ENCODE measurements at regions not wholly inside any gene's neighbourhood (a gene's known extent, or its start where the extent isn't known, plus 50 kb on each side); places are given as distances from the start of the nearest gene placed in this dataset.

DNA sequence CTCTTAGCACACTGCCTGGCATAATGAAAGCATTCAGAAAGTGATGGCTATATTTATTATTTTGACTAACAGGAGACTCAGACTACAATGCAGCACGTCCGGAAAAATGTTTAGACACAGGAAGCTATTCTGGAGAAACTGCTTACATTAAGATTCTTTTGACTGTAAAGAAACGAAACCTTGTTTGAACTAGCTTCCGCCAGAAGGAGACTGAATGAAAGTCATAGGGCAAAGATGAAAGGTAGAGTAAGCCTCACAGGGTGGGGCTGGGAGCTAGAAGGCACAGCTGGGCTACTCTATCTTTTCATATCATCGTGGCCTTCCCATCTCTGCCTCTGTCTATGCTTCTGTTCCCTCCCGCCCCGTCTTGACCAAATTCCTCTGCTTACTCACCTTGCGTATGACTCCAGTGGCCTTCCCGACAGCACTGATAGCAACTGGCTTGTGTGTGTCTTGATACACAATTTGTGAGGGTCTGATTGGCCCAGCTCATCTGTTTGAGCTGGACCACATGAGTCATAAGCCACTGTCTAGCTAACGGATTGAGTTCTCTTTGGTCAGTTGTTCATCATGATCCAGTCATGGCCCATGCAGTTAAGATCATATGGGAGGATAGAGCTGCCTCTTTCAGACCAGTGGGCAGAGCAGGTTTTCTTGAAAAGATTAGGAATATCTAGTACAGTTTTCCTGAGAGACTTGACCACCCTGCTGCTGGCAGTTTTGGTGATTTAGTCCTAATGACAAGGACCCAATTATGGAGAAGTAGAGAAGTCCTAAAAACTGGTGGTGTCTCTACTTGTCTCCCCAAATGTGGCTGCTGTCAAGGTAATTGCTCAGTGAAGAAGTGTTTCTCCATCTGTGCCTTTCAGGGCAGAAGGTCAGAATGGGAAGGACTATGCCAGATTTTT lies 151.5 kb upstream of the SLC38A2 start:
- DNase-seq (peak in 1 of 2 donors; percentile 44), ATAC-seq (ENCODE audit: low FRiP score) (no peak)
- peak overlapping the region in 1 of 2 donors; percentile 62 for H3K27ac ChIP-seq (ENCODE audit: low read depth in 1 of 2, low read length in 2 of 2)
- no peaks in the 10 kb centered on the region for H3K27me3 ChIP-seq (ENCODE audit: control insufficient read depth in 1 of 2, insufficient read depth in 2 of 2, low read length in 1 of 2)
- intact Hi-C loops (cut with DNase I) = no loop called here
- H3K9me3 ChIP-seq (ENCODE audit: control insufficient read depth, low read length) = no peaks in the 10 kb centered on the region
- WGBS, 2 donors = 64 to 67% methylated on average over 10 of the region's 10 CpGs
- H3K4me3 ChIP-seq (ENCODE audit: low read length in 2 of 2) = no peak overlapping the region
- peaks cover 5% of the 10 kb centered on the region in 2 donors for H3K4me1 ChIP-seq (ENCODE audit: control insufficient read depth in 1 of 2, insufficient read depth in 2 of 2, low read length in 2 of 2)
- no peaks in the 10 kb centered on the region for H3K36me3 ChIP-seq (ENCODE audit: control insufficient read depth in 1 of 2, insufficient read depth in 2 of 2, low read length in 1 of 2)

DNA sequence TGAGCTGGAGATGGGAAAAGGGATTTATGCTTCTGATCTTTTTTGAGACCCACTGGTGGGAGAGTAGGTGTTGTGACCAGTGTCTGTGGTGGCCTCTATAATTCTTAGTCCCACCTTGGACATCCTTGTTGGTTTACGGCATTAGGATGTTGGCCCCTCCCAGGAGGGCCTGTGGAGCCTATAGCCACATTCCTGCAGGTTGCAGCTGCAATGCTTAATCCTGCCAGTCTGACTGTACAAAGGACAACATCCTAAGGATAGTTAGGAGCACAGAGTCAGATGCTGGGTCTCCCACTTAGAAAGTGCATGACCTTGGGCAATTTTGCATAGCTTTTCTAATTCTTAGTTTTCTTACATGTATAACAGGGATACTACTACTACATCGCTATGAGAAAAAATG lies 150.9 kb upstream of the SLC38A2 start:
- no peak for DNase-seq
- H3K27ac ChIP-seq (ENCODE audit: low read depth in 1 of 2, low read length in 2 of 2) = no peak overlapping the region

DNA sequence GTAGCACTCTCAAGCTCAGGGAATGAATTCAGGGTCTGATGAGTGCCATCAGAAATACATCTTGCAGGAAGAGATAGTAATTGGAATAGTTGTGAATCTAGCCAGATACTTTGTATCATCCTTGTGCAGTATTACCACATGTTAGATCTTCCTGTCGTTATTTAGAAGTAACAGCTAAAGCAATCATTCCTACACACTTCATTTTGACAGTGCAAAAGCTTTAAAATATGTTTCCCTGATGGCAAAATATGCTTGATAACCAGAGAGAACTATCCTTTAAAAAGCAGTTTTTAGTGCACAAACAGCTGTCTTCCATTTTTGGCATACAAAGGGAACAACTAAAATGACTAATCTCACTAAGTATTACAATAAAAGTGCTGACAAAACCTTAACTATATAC lies 149.5 kb upstream of the SLC38A2 start:
- intact Hi-C loops (cut with DNase I) = no loop called here
- no peak overlapping the region for H3K27ac ChIP-seq (ENCODE audit: low read depth in 1 of 2, low read length in 2 of 2)
- ATAC-seq (ENCODE audit: low FRiP score) = no peak
- WGBS, 2 donors = 37 to 42% methylated on average over 1 of the region's 1 CpG
- no peak overlapping the region for H3K4me3 ChIP-seq (ENCODE audit: low read length in 2 of 2)
- peaks cover 5 to 9% of the 10 kb centered on the region in 2 donors for H3K4me1 ChIP-seq (ENCODE audit: control insufficient read depth in 1 of 2, insufficient read depth in 2 of 2, low read length in 2 of 2)
- H3K27me3 ChIP-seq (ENCODE audit: control insufficient read depth in 1 of 2, insufficient read depth in 2 of 2, low read length in 1 of 2) = no peaks in the 10 kb centered on the region
- no peak for DNase-seq
- no peaks in the 10 kb centered on the region for H3K9me3 ChIP-seq (ENCODE audit: control insufficient read depth, low read length)
- no peaks in the 10 kb centered on the region for H3K36me3 ChIP-seq (ENCODE audit: control insufficient read depth in 1 of 2, insufficient read depth in 2 of 2, low read length in 1 of 2)

More for the DNA sequence above, 150.9 kb upstream of the SLC38A2 start:
- intact Hi-C loops (cut with DNase I) = no loop called here
- Histone ChIP-seq H3K4me3 (ENCODE audit: low read length in 2 of 2) (no peak overlapping the region), H3K9me3 (ENCODE audit: control insufficient read depth, low read length) (no peaks in the 10 kb centered on the region), H3K36me3 (ENCODE audit: control insufficient read depth in 1 of 2, insufficient read depth in 2 of 2, low read length in 1 of 2) (no peaks in the 10 kb centered on the region), H3K4me1 (ENCODE audit: control insufficient read depth in 1 of 2, insufficient read depth in 2 of 2, low read length in 2 of 2) (peaks cover 5% of the 10 kb centered on the region in 2 donors), H3K27me3 (ENCODE audit: control insufficient read depth in 1 of 2, insufficient read depth in 2 of 2, low read length in 1 of 2) (no peaks in the 10 kb centered on the region)
- no peak for ATAC-seq (ENCODE audit: low FRiP score)
- WGBS, 2 donors = 83 to 88% methylated on average over 2 of the region's 2 CpGs

DNA sequence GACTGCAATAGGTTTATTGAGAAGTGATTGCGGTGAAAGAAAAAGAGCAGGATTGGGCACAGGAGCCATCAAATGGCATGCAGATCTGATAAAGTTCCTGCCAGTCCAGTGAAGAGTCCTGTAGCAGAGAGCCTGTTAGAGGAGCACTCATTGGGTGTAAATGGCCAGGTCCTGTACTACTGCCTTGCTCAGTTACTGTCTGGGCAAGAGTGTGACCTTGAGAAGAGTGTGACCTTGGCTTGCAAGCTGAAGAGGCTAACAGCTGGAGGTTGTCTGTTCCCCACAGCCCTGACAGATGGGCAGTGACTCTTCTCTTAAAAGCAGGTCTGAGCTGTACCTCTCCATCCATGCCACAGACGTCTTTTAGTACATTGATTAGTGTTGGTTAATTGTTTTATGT lies 148.6 kb upstream of the SLC38A2 start:
- intact Hi-C loops (cut with DNase I) = no loop called here

DNA sequence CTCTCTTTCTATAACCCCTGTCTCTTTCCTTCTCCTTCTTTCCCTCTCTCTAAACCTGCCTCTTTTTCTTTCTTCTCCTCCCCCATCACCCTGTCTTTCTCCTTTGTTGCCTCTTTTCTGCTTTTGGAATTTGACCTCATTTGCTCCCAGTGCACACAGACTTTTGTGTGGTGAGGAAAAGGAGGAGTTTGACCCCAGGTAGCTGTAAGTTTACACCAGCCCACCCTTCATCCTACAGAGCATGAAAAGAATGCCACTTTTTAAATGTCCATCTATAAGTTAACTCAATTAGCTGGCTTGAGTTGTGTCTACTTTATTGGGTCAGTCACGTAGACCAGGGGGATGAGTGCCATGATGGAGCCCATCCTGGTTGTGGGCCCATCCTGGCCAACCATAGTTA lies 146.8 kb upstream of the SLC38A2 start:
- H3K4me1 ChIP-seq (ENCODE audit: control insufficient read depth in 1 of 2, insufficient read depth in 2 of 2, low read length in 2 of 2) = peaks cover 0 to 6% of the 10 kb centered on the region in 2 donors
- 98 to 100% methylated on average over 1 of the region's 1 CpG for WGBS, 2 donors
- H3K27me3 ChIP-seq (ENCODE audit: control insufficient read depth in 1 of 2, insufficient read depth in 2 of 2, low read length in 1 of 2) = no peaks in the 10 kb centered on the region
- no peak for DNase-seq
- ATAC-seq (ENCODE audit: low FRiP score) = no peak
- no peak overlapping the region for H3K4me3 ChIP-seq (ENCODE audit: low read length in 2 of 2)
- H3K9me3 ChIP-seq (ENCODE audit: control insufficient read depth, low read length) = no peaks in the 10 kb centered on the region
- no peaks in the 10 kb centered on the region for H3K36me3 ChIP-seq (ENCODE audit: control insufficient read depth in 1 of 2, insufficient read depth in 2 of 2, low read length in 1 of 2)
- intact Hi-C loops (cut with DNase I) = no loop called here
- no peak overlapping the region for H3K27ac ChIP-seq (ENCODE audit: low read depth in 1 of 2, low read length in 2 of 2)

More for the DNA sequence above, 148.6 kb upstream of the SLC38A2 start:
- Histone ChIP-seq H3K4me3 (ENCODE audit: low read length in 2 of 2) (no peak overlapping the region), H3K27ac (ENCODE audit: low read depth in 1 of 2, low read length in 2 of 2) (no peak overlapping the region), H3K36me3 (ENCODE audit: control insufficient read depth in 1 of 2, insufficient read depth in 2 of 2, low read length in 1 of 2) (no peaks in the 10 kb centered on the region), H3K4me1 (ENCODE audit: control insufficient read depth in 1 of 2, insufficient read depth in 2 of 2, low read length in 2 of 2) (peaks cover 5 to 8% of the 10 kb centered on the region in 2 donors), H3K9me3 (ENCODE audit: control insufficient read depth, low read length) (no peaks in the 10 kb centered on the region), H3K27me3 (ENCODE audit: control insufficient read depth in 1 of 2, insufficient read depth in 2 of 2, low read length in 1 of 2) (no peaks in the 10 kb centered on the region)
- no peak for ATAC-seq (ENCODE audit: low FRiP score)
- no peak for DNase-seq
- WGBS, 2 donors = 90 to 91% methylated on average over 2 of the region's 2 CpGs

- peaks cover 0 to 6% of the 10 kb centered on the region in 2 donors for H3K4me1 ChIP-seq (ENCODE audit: control insufficient read depth in 1 of 2, insufficient read depth in 2 of 2, low read length in 2 of 2)
- WGBS, 2 donors = 86 to 90% methylated on average over 3 of the region's 3 CpGs
- H3K27me3 ChIP-seq (ENCODE audit: control insufficient read depth in 1 of 2, insufficient read depth in 2 of 2, low read length in 1 of 2) = no peaks in the 10 kb centered on the region
- DNase-seq = no peak
- no peaks in the 10 kb centered on the region for H3K9me3 ChIP-seq (ENCODE audit: control insufficient read depth, low read length)
- intact Hi-C loops (cut with DNase I) = no loop called here
- H3K27ac ChIP-seq (ENCODE audit: low read depth in 1 of 2, low read length in 2 of 2) = no peak overlapping the region
- H3K36me3 ChIP-seq (ENCODE audit: control insufficient read depth in 1 of 2, insufficient read depth in 2 of 2, low read length in 1 of 2) = no peaks in the 10 kb centered on the region
- H3K4me3 ChIP-seq (ENCODE audit: low read length in 2 of 2) = no peak overlapping the region
- ATAC-seq (ENCODE audit: low FRiP score) = no peak
Observed at GRCh38 chr12:46518729-46519128, 146.2 kb upstream of the SLC38A2 start.

GRCh38 chr12:46518169-46518568 lies 145.6 kb upstream of the SLC38A2 start:
- intact Hi-C loops (cut with DNase I) = no loop called here
- H3K4me3 ChIP-seq (ENCODE audit: low read length in 2 of 2) = no peak overlapping the region
- H3K27me3 ChIP-seq (ENCODE audit: control insufficient read depth in 1 of 2, insufficient read depth in 2 of 2, low read length in 1 of 2) = no peaks in the 10 kb centered on the region
- no peaks in the 10 kb centered on the region for H3K9me3 ChIP-seq (ENCODE audit: control insufficient read depth, low read length)
- H3K27ac ChIP-seq (ENCODE audit: low read depth in 1 of 2, low read length in 2 of 2) = peak overlapping the region in 1 of 2 donors; percentile 40
- no peaks in the 10 kb centered on the region for H3K36me3 ChIP-seq (ENCODE audit: control insufficient read depth in 1 of 2, insufficient read depth in 2 of 2, low read length in 1 of 2)
- DNase-seq = peak in 1 of 2 donors; percentile 32
- H3K4me1 ChIP-seq (ENCODE audit: control insufficient read depth in 1 of 2, insufficient read depth in 2 of 2, low read length in 2 of 2) = peaks cover 0 to 6% of the 10 kb centered on the region in 2 donors
- no peak for ATAC-seq (ENCODE audit: low FRiP score)

DNA sequence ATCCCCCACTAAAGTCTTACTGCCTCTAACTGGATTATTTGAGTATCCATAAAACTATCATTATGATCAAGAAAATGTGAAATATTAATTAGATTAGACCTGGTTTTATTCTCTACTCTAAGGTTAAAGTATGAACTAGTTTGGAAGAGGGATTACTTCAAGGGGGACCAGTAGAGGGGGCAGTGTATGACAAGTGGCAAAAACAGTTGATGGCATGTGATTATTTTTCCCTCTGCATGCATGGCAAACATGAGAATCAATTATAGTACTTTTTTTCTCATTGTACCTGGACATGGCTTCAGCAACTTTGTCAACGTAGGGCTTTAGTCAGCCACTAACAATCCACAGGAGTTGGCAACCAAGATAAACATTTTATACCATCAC lies 145.0 kb upstream of the SLC38A2 start:
- intact Hi-C loops (cut with DNase I) = no loop called here
- no peaks in the 10 kb centered on the region for H3K27me3 ChIP-seq (ENCODE audit: control insufficient read depth in 1 of 2, insufficient read depth in 2 of 2, low read length in 1 of 2)
- ATAC-seq (ENCODE audit: low FRiP score) (no peak), DNase-seq (no peak)
- no peak overlapping the region for H3K27ac ChIP-seq (ENCODE audit: low read depth in 1 of 2, low read length in 2 of 2)
- H3K36me3 ChIP-seq (ENCODE audit: control insufficient read depth in 1 of 2, insufficient read depth in 2 of 2, low read length in 1 of 2) = no peaks in the 10 kb centered on the region
- WGBS, 2 donors = 5 to 18% methylated on average over 1 of the region's 1 CpG
- no peaks in the 10 kb centered on the region for H3K9me3 ChIP-seq (ENCODE audit: control insufficient read depth, low read length)
- peaks cover 0 to 6% of the 10 kb centered on the region in 2 donors for H3K4me1 ChIP-seq (ENCODE audit: control insufficient read depth in 1 of 2, insufficient read depth in 2 of 2, low read length in 2 of 2)
- no peak overlapping the region for H3K4me3 ChIP-seq (ENCODE audit: low read length in 2 of 2)

- no peak for ATAC-seq (ENCODE audit: low FRiP score)
- DNase-seq = peak in 1 of 2 donors; percentile 25
- H3K4me1 ChIP-seq (ENCODE audit: control insufficient read depth in 1 of 2, insufficient read depth in 2 of 2, low read length in 2 of 2) = peaks cover 0 to 6% of the 10 kb centered on the region in 2 donors
- no peaks in the 10 kb centered on the region for H3K36me3 ChIP-seq (ENCODE audit: control insufficient read depth in 1 of 2, insufficient read depth in 2 of 2, low read length in 1 of 2)
- intact Hi-C loops (cut with DNase I) = no loop called here
- H3K9me3 ChIP-seq (ENCODE audit: control insufficient read depth, low read length) = no peaks in the 10 kb centered on the region
- H3K27me3 ChIP-seq (ENCODE audit: control insufficient read depth in 1 of 2, insufficient read depth in 2 of 2, low read length in 1 of 2) = no peaks in the 10 kb centered on the region
- WGBS, 2 donors = 85 to 86% methylated on average over 6 of the region's 6 CpGs
- no peak overlapping the region for H3K27ac ChIP-seq (ENCODE audit: low read depth in 1 of 2, low read length in 2 of 2)
- no peak overlapping the region for H3K4me3 ChIP-seq (ENCODE audit: low read length in 2 of 2)
Observed at GRCh38 chr12:46516933-46517578, 144.5 kb upstream of the SLC38A2 start.

Measured in aorta (tissue), 5 donors.